ENCODE measurements at regions not wholly inside any gene's neighbourhood (a gene's known extent, or its start where the extent isn't known, plus 50 kb on each side); places are given as distances from the start of the nearest gene placed in this dataset.

DNA sequence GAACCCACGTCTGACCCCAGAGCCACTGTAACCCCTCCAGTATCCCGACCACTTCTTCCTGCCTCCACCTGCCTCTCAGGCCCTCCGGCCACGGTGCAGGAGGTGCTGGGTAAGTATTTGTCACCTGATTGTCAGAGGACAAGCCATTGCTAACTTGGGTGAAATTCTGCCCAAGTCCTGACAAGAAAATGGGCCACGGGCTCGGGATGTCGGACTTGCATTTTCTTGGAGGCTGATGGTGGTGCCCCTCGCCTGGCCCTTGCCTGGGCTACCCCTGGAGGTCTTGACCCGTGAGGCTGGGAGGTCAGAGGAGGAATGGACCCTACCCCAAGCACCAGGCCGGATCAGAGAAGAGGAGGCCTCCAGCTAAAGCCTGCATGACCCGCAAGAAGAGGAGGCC, 149.7 kb upstream of the COL5A1 start:
- no peak for DNase-seq (ENCODE audit: extremely low spot score)
- CTCF ChIA-PET: no interaction called here
- TF ChIP-seq ARNT (IDR thresholded peaks at IDR 0.05) (no peak), CTBP1 (IDR thresholded peaks at IDR 0.05; ENCODE audit: borderline replicate concordance) (no peak), SUZ12 (IDR thresholded peaks at IDR 0.05) (no peak), BHLHE40 (IDR thresholded peaks at IDR 0.05; ENCODE audit: borderline replicate concordance) (no peak), SP1 (IDR thresholded peaks at IDR 0.05) (no peak), ELF4 (IDR thresholded peaks at IDR 0.05) (no peak), FOXA1 (IDR thresholded peaks at IDR 0.05) (no peak), HDGF (IDR thresholded peaks at IDR 0.05; ENCODE audit: borderline replicate concordance) (no peak), NFRKB (IDR thresholded peaks at IDR 0.05) (no peak), LEF1 (IDR thresholded peaks at IDR 0.05; ENCODE audit: borderline replicate concordance) (no peak), FOXK2 (IDR thresholded peaks at IDR 0.05) (no peak)
- TF ChIP-seq, protein P1, sequence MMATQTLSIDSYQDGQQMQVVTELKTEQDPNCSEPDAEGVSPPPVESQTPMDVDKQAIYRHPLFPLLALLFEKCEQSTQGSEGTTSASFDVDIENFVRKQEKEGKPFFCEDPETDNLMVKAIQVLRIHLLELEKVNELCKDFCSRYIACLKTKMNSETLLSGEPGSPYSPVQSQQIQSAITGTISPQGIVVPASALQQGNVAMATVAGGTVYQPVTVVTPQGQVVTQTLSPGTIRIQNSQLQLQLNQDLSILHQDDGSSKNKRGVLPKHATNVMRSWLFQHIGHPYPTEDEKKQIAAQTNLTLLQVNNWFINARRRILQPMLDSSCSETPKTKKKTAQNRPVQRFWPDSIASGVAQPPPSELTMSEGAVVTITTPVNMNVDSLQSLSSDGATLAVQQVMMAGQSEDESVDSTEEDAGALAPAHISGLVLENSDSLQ (IDR thresholded peaks at IDR 0.05): no peak
- POLR2A ChIA-PET: no interaction called here

DNA sequence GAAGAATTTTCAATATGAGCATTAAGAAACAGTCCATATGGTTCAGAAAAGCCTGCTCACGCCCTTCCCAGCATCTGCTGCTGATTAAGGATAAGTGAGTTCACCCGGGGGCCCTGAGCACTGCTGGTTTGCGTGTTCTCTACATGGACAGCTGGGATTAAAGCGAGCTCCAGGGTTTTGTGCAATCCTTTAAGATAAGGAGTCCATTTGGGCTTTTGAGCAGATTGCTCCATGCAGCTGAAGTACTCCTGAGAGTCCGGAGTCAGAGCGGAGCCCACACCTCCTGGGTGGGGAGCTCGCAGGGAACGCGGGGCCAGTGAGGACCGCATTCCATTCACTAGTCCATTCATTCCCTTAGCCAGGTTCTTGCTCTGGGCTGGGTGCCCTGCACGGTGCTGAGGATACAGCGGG, 149.3 kb upstream of the COL5A1 start:
- ChIA-PET POLR2A (no interaction called here), CTCF (no interaction called here)
- TF ChIP-seq ARNT (IDR thresholded peaks at IDR 0.05) (no peak), FOXM1 (IDR thresholded peaks at IDR 0.05; ENCODE audit: borderline replicate concordance) (no peak), SP1 (IDR thresholded peaks at IDR 0.05) (no peak), SUZ12 (IDR thresholded peaks at IDR 0.05) (no peak), HDGF (IDR thresholded peaks at IDR 0.05; ENCODE audit: borderline replicate concordance) (no peak), CTBP1 (IDR thresholded peaks at IDR 0.05; ENCODE audit: borderline replicate concordance) (no peak), ELF4 (IDR thresholded peaks at IDR 0.05) (no peak)
- no peak for DNase-seq (ENCODE audit: extremely low spot score)

DNA sequence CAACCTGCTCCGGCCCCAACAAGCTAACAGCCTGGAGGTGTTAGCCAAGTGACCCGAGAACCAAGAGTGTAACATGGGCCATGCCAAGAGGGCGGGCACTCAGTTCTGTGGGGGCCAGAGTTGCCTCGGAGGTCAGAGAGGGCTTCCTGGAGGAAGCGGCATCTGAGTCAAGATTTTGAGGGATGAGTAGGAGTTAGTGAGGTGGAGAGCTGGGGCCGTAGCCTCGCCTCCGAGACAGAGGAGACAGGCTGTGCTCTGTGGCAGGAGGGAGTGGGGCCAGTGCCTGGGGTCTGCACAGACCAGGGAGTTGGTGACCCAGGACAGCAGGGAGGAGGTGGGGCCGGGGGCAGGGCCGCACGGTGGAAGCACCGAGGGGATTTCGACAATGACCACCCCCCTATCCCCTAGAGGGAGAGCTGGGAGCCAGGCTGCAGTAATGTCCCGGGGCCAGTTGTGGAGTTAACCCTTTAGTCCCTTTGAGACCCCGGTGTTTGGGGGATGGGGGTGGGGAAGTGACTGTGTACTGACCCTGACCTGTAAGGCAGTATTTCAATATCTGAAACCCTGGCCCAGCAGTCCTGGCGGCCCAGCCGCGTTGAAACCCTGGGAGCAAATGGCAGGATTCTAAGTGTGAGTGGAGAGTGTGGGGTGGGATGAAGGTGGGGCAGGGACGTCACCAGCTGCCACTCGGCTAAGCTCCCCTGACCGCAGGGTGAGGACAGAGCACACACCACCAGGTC, 148.7 kb upstream of the COL5A1 start:
- TF ChIP-seq L3MBTL2 (conservative IDR thresholded peaks at IDR 0.05) (no peak), TARDBP (IDR thresholded peaks at IDR 0.05) (no peak), BHLHE40 (IDR thresholded peaks at IDR 0.05; ENCODE audit: borderline replicate concordance) (no peak), FOXK2 (IDR thresholded peaks at IDR 0.05) (no peak), CTBP1 (IDR thresholded peaks at IDR 0.05; ENCODE audit: borderline replicate concordance) (no peak), FOXM1 (IDR thresholded peaks at IDR 0.05; ENCODE audit: borderline replicate concordance) (no peak), SP1 (IDR thresholded peaks at IDR 0.05) (no peak), LEF1 (IDR thresholded peaks at IDR 0.05; ENCODE audit: borderline replicate concordance) (no peak)
- TF ChIP-seq, protein P1 (IDR thresholded peaks at IDR 0.05): no peak
- CTCF ChIA-PET: no interaction called here
- POLR2A ChIA-PET: no interaction called here
- DNase-seq (ENCODE audit: extremely low spot score): no peak

DNA sequence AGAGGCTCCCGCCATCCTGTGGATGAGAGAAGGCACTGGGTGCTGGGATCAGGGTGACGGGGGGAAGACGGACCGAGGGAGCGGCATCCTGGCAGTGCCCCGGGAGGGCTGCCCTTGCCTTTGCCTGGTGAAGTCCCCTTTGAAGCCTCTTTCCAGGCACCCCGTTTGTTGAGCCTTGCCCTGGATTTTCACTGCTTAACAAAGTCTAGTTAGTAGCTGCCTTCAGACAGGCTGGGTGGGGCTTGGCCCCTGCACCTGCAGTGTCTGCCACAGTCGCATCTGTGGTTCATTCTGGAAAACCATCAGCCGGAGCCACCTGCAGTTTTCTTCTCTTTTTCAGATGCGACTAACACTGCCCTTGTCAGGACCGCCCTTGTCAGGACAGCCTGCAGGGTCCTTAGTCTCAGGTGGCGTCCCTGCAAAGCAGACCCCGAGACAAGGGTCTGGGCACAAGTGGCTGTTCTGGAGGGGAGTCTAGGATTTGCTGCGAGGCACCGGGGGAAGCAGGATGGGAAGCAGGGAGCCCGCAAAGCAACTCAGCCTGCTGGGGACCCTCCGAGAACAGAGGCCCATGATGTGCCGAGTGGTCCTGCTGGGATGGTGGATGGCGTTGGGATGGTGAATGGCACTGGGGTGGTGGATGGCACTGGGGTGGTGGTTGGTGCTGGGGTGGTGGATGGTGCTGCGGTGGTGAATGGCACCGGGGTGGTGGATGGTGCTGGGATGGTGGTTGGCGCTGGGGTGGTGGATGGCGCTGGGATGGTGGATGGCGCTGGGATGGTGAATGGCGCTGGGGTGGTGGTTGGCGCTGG, 147.9 kb upstream of the COL5A1 start:
- TF ChIP-seq L3MBTL2 (conservative IDR thresholded peaks at IDR 0.05): no peak
- TF ChIP-seq LEF1 (IDR thresholded peaks at IDR 0.05; ENCODE audit: borderline replicate concordance): no peak
- TF ChIP-seq BHLHE40 (IDR thresholded peaks at IDR 0.05; ENCODE audit: borderline replicate concordance): no peak
- no peak for TF ChIP-seq CTBP1 (IDR thresholded peaks at IDR 0.05; ENCODE audit: borderline replicate concordance)
- TF ChIP-seq FOXA1 (IDR thresholded peaks at IDR 0.05): no peak
- no peak for TF ChIP-seq NFRKB (IDR thresholded peaks at IDR 0.05)
- CTCF ChIA-PET: no interaction called here
- POLR2A ChIA-PET: no interaction called here
- no peak for DNase-seq (ENCODE audit: extremely low spot score)

DNA sequence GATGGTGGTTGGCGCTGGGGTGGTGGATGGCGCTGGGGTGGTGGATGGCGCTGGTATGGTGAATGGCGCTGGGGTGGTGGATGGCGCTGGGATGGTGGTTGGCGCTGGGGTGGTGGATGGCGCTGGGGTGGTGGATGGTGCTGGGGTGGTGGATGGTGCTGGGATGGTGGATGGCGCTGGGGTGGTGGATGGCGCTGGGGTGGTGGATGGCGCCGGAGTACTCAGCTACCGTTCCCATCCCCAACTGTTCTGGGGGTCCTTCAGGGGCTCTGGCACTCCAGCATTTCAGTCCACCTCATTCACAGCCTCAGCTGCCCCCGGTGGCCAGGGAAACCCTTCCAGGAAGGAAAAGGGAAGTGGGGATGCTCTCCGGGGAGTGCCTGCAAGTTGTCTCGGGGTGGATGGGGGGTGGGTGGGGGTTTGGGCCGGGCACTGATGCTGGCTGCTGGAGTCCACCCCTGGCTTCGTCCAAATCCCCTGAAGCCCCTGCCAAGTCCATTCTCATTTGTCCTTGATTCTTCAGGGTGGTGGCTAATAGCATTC, 147.3 kb upstream of the COL5A1 start:
- CTCF ChIA-PET: no interaction called here
- no peak for DNase-seq (ENCODE audit: extremely low spot score)
- POLR2A ChIA-PET: no interaction called here
- TF ChIP-seq L3MBTL2 (conservative IDR thresholded peaks at IDR 0.05): no peak
- TF ChIP-seq, protein P1 (IDR thresholded peaks at IDR 0.05): no peak
- TF ChIP-seq NFRKB (IDR thresholded peaks at IDR 0.05): no peak
- no peak for TF ChIP-seq BHLHE40 (IDR thresholded peaks at IDR 0.05; ENCODE audit: borderline replicate concordance)
- no peak for TF ChIP-seq FOXM1 (IDR thresholded peaks at IDR 0.05; ENCODE audit: borderline replicate concordance)
- no peak for TF ChIP-seq HDGF (IDR thresholded peaks at IDR 0.05; ENCODE audit: borderline replicate concordance)
- TF ChIP-seq SP1 (IDR thresholded peaks at IDR 0.05): no peak
- no peak for TF ChIP-seq ZNF384 (IDR thresholded peaks at IDR 0.05)
- no peak for TF ChIP-seq FOXK2 (IDR thresholded peaks at IDR 0.05)

DNA sequence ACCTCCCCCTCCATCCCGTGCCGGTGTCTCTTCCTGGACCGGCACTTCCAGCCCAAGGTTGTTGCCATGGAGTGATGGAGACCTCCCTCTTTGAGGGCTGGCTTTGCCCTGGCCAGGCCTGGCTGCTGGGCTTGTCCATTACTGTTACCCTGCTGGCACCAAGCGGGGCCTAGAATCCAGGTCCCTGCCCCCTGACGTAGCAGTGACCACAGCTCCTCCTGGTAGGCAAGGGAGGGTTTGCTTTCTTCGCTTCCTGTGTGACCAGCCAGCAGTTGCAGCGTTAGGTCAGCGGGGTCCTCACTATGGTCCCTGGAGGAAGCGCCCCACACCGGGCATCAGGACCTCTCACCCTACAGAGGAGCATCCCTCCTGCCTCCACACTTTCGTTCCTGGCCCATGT, 146.7 kb upstream of the COL5A1 start:
- POLR2A ChIA-PET: no interaction called here
- CTCF ChIA-PET: no interaction called here
- no peak for DNase-seq (ENCODE audit: extremely low spot score)
- TF ChIP-seq TARDBP (IDR thresholded peaks at IDR 0.05) (no peak), L3MBTL2 (conservative IDR thresholded peaks at IDR 0.05) (no peak), ELF4 (IDR thresholded peaks at IDR 0.05) (no peak), LEF1 (IDR thresholded peaks at IDR 0.05; ENCODE audit: borderline replicate concordance) (no peak), CTBP1 (IDR thresholded peaks at IDR 0.05; ENCODE audit: borderline replicate concordance) (no peak), HDGF (IDR thresholded peaks at IDR 0.05; ENCODE audit: borderline replicate concordance) (no peak), BHLHE40 (IDR thresholded peaks at IDR 0.05; ENCODE audit: borderline replicate concordance) (no peak), FOXK2 (IDR thresholded peaks at IDR 0.05) (no peak), FOXM1 (IDR thresholded peaks at IDR 0.05; ENCODE audit: borderline replicate concordance) (no peak), ARNT (IDR thresholded peaks at IDR 0.05) (no peak), ZNF384 (IDR thresholded peaks at IDR 0.05) (no peak), NFRKB (IDR thresholded peaks at IDR 0.05) (no peak), SP1 (IDR thresholded peaks at IDR 0.05) (no peak), FOXA1 (IDR thresholded peaks at IDR 0.05) (no peak), SUZ12 (IDR thresholded peaks at IDR 0.05) (no peak)
- TF ChIP-seq, protein P1 (IDR thresholded peaks at IDR 0.05): no peak
